ENCODE measurements at regions not wholly inside any gene's neighbourhood (a gene's known extent, or its start where the extent isn't known, plus 50 kb on each side); places are given as distances from the start of the nearest gene placed in this dataset.

DNA sequence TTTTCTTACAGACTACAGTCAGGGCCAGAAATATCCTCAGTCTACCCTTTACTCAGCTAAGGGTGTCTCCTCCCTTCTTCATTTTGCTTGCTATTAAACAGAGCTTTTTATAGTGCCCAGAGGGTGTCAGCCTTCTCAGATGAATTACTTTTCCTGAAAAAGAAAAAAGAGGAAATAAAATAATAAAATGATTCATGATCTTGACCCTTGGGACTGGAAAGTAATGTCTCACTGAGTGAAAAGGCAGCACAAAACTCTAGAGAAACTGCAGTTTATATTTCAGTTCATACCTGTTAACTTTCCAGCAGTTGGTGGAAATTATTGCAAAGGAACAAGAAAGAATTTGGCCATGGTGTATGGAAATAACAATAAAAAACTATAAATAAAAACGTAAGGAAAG lies 170.6 kb downstream of the IBTK start:
- Histone ChIP-seq H3K23me2 (ENCODE audit: insufficient read length, low read depth, low read length, poor library complexity, severe bottlenecking) (no peaks in the 10 kb centered on the region), H3K18ac (ENCODE audit: insufficient read length, low read depth, low read length) (no peak overlapping the region), H3K23ac (ENCODE audit: insufficient read length, low read depth, low read length) (no peak overlapping the region), H3K56ac (ENCODE audit: insufficient read length, low read depth, low read length) (no peak overlapping the region), H3K4me1 (ENCODE audit: insufficient read depth, low read length) (peaks cover 3% of the 10 kb centered on the region), H4K5ac (ENCODE audit: insufficient read length, low read depth, low read length) (no peak overlapping the region), H2AK5ac (ENCODE audit: insufficient read length, low read length) (no peak overlapping the region), H3K4me2 (ENCODE audit: insufficient read depth, insufficient read length, low read length) (no peak overlapping the region), H3K79me2 (ENCODE audit: insufficient read depth, low read length) (no peaks in the 10 kb centered on the region), H3K9ac (ENCODE audit: extremely low read depth, insufficient read length, low read length) (no peak overlapping the region), H2BK15ac (ENCODE audit: low read depth, low read length) (no peak overlapping the region), H3K9me3 (ENCODE audit: control insufficient read depth, low read depth, low read length) (no peaks in the 10 kb centered on the region), H4K91ac (ENCODE audit: insufficient read length, low read depth, low read length) (no peak overlapping the region), H3T11ph (ENCODE audit: low read length) (no peak overlapping the region), H3K27me3 (ENCODE audit: insufficient read depth, low read length) (no peaks in the 10 kb centered on the region), H3K4ac (ENCODE audit: low read depth, low read length) (no peak overlapping the region), H2BK20ac (ENCODE audit: low read depth, low read length, poor library complexity, severe bottlenecking) (no peak overlapping the region), H3K79me1 (ENCODE audit: insufficient read depth, low read depth, low read length, poor library complexity, severe bottlenecking) (no peaks in the 10 kb centered on the region), H4K20me1 (ENCODE audit: control insufficient read depth, insufficient read depth, insufficient read length) (no peaks in the 10 kb centered on the region), H2BK12ac (ENCODE audit: insufficient read length, low read depth, low read length) (no peak overlapping the region), H2BK120ac (ENCODE audit: low read depth, low read length, poor library complexity, severe bottlenecking) (no peak overlapping the region), H4K8ac (replicated peaks; ENCODE audit: insufficient read length, low read depth, low read length) (no peak overlapping the region), H3K27ac (ENCODE audit: insufficient read length, low read depth, low read length) (no peak overlapping the region), H2AFZ (ENCODE audit: low read length) (no peak overlapping the region), H3K14ac (ENCODE audit: insufficient read depth, low read length) (no peak overlapping the region), H2BK5ac (ENCODE audit: insufficient read length, low read length) (no peak overlapping the region)
- TF ChIP-seq, protein P1, sequence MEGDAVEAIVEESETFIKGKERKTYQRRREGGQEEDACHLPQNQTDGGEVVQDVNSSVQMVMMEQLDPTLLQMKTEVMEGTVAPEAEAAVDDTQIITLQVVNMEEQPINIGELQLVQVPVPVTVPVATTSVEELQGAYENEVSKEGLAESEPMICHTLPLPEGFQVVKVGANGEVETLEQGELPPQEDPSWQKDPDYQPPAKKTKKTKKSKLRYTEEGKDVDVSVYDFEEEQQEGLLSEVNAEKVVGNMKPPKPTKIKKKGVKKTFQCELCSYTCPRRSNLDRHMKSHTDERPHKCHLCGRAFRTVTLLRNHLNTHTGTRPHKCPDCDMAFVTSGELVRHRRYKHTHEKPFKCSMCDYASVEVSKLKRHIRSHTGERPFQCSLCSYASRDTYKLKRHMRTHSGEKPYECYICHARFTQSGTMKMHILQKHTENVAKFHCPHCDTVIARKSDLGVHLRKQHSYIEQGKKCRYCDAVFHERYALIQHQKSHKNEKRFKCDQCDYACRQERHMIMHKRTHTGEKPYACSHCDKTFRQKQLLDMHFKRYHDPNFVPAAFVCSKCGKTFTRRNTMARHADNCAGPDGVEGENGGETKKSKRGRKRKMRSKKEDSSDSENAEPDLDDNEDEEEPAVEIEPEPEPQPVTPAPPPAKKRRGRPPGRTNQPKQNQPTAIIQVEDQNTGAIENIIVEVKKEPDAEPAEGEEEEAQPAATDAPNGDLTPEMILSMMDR (conservative IDR thresholded peaks at IDR 0.05): no peak
- Mint-ChIP-seq H3K36me3 (ENCODE audit: insufficient read depth in 1 of 3, low read depth in 3 of 3) (no peaks in the 10 kb centered on the region), H3K4me1 (peaks cover 7 to 11% of the 10 kb centered on the region in 2 experiments), H3K9me3 (no peaks in the 10 kb centered on the region; a peak in 1 of 5 replicates), H3K4me3 (no peak overlapping the region), H3K27ac (no peak overlapping the region), H3K27me3 (ENCODE audit: low read depth) (no peaks in the 10 kb centered on the region)
- DNase-seq: no peak
- WGBS (ENCODE audit: extremely low coverage, insufficient read length, low lambda C conversion rate): no CpG with 5 or more reads among the region's 1 CpG

All from H9 (cell line).